SK-N-SH treated with all-trans-retinoic acid at 6 μM for 48 hours (cell line): ENCODE measurements at regions not wholly inside any gene's neighbourhood (a gene's known extent, or its start where the extent isn't known, plus 50 kb on each side); places are given as distances from the start of the nearest gene placed in this dataset.

Experiments used
- ATAC-seq: fragments of 200-7000 bp; cut with Tn5 transposase; 3 replicates; pipeline ENCODE4 v1.9.1; 2020; ENCODE audit warnings: mild to moderate bottlenecking, moderate library complexity
- ARNTL ChIP-seq: fragments of 450-650 bp; formaldehyde crosslinking; IDR thresholded peaks from 2 replicates; pipeline ENCODE4 v1.5.0; 2020; ENCODE audit warnings: low read depth, mild to moderate bottlenecking, moderate library complexity, borderline replicate concordance
- BACH2 ChIP-seq: fragments of 250-450 bp; sonication (Bioruptor Pico); IDR thresholded peaks from 2 replicates; pipeline ENCODE4 v1.9.0; 2021; ENCODE audit warnings: mild to moderate bottlenecking, borderline replicate concordance
- CREB5 ChIP-seq: fragments of 250-450 bp; sonication (Bioruptor Pico); IDR thresholded peaks from 2 replicates; pipeline ENCODE4 v1.5.1; 2020; ENCODE audit warnings: low read depth, mild to moderate bottlenecking, moderate library complexity
- CSDC2 ChIP-seq: fragments of 250-450 bp; sonication (Bioruptor Pico); IDR thresholded peaks from 2 replicates; pipeline ENCODE4 v1.5.0; 2020; ENCODE audit warnings: mild to moderate bottlenecking, moderate library complexity
- CSRNP3 ChIP-seq: fragments of 250-450 bp; sonication (Bioruptor Pico); IDR thresholded peaks from 2 replicates; pipeline ENCODE4 v1.5.1; 2021; ENCODE audit warnings: mild to moderate bottlenecking, moderate library complexity
- ESRRG ChIP-seq: fragments of 250-450 bp; sonication (Bioruptor Pico); IDR thresholded peaks from 2 replicates; pipeline ENCODE4 v1.6.1; 2021; ENCODE audit warnings: mild to moderate bottlenecking
- GLIS3 ChIP-seq: fragments of 250-450 bp; sonication (Bioruptor Pico); IDR thresholded peaks from 2 replicates; pipeline ENCODE4 v1.5.0; 2020; ENCODE audit warnings: mild to moderate bottlenecking, moderate library complexity
- ISL1 ChIP-seq: fragments of 250-450 bp; sonication (Bioruptor Pico); IDR thresholded peaks from 2 replicates; pipeline ENCODE4 v2.1.2; 2022; ENCODE audit warnings: mild to moderate bottlenecking, moderate library complexity
- OSR1 ChIP-seq: fragments of 250-450 bp; sonication (Bioruptor Pico); IDR thresholded peaks from 2 replicates; pipeline ENCODE4 v1.8.0; 2022; ENCODE audit warnings: moderate library complexity, mild to moderate bottlenecking, inconsistent platforms
- POU6F1 ChIP-seq: fragments of 250-450 bp; sonication (Bioruptor Pico); IDR thresholded peaks from 2 replicates; pipeline ENCODE4 v1.8.0; 2021; ENCODE audit warnings: low read depth, mild to moderate bottlenecking, moderate library complexity, borderline replicate concordance
- PPARA ChIP-seq: fragments of 250-450 bp; sonication (Bioruptor Pico); IDR thresholded peaks from 2 replicates; pipeline ENCODE4 v1.5.0; 2020; ENCODE audit warnings: mild to moderate bottlenecking, borderline replicate concordance
- RARB ChIP-seq: fragments of 250-450 bp; sonication (Bioruptor Pico); IDR thresholded peaks from 2 replicates; pipeline ENCODE4 v1.8.0; 2021; ENCODE audit warnings: mild to moderate bottlenecking, moderate library complexity
- SNAI2 ChIP-seq: fragments of 250-450 bp; sonication (Bioruptor Pico); IDR thresholded peaks from 2 replicates; pipeline ENCODE4 v1.5.0; 2020; ENCODE audit warnings: mild to moderate bottlenecking, moderate library complexity
- TCF4 ChIP-seq: fragments of 250-450 bp; sonication (Bioruptor Pico); IDR thresholded peaks from 2 replicates; pipeline ENCODE4 v1.8.0; 2021; ENCODE audit warnings: mild to moderate bottlenecking, moderate library complexity, borderline replicate concordance
- TOX ChIP-seq: fragments of 250-450 bp; sonication (Bioruptor Pico); IDR thresholded peaks from 2 replicates; pipeline ENCODE4 v1.8.0; 2021; ENCODE audit warnings: mild to moderate bottlenecking, moderate library complexity, borderline replicate concordance
- ZC3H10 ChIP-seq: fragments of 250-450 bp; sonication (Bioruptor Pico); IDR thresholded peaks from 2 replicates; pipeline ENCODE4 v1.5.1; 2021; ENCODE audit warnings: mild to moderate bottlenecking, moderate library complexity
- ZFP3 ChIP-seq: fragments of 250-450 bp; sonication (Bioruptor Pico); IDR thresholded peaks from 2 replicates; pipeline ENCODE4 v1.5.0; 2020; ENCODE audit warnings: mild to moderate bottlenecking, moderate library complexity
- ZFP30 ChIP-seq: fragments of 450-650 bp; formaldehyde crosslinking; IDR thresholded peaks from 2 replicates; pipeline ENCODE4 v1.5.0; 2022; ENCODE audit warnings: mild to moderate bottlenecking, moderate library complexity
- ZNF565 ChIP-seq: fragments of 450-650 bp; formaldehyde crosslinking; conservative IDR thresholded peaks from 2 replicates; pipeline ENCODE4 v1.5.0; 2020; ENCODE audit warnings: low read depth, mild to moderate bottlenecking, moderate library complexity
- ZNF70 ChIP-seq: fragments of 450-650 bp; formaldehyde crosslinking; IDR thresholded peaks from 2 replicates; pipeline ENCODE4 v1.5.0; 2020; ENCODE audit warnings: mild to moderate bottlenecking, moderate library complexity
- ZNF8 ChIP-seq: fragments of 450-650 bp; formaldehyde crosslinking; IDR thresholded peaks from 2 replicates; pipeline ENCODE4 v1.5.0; 2020; ENCODE audit warnings: mild to moderate bottlenecking, moderate library complexity

- TF ChIP-seq SNAI2 (CRISPR knock-in tag) (no peak), ZFP30 (CRISPR knock-in tag) (no peak)
Observed at GRCh38 chr11:120001178-120002090, 136.5 kb downstream of the TRIM29 start (continued).

- TF ChIP-seq POU6F1 (CRISPR knock-in tag) = no peak
- no peak for TF ChIP-seq ESRRG
- no peak for TF ChIP-seq ARNTL (CRISPR knock-in tag)
- TF ChIP-seq PPARA (CRISPR knock-in tag) = no peak
- TF ChIP-seq CSDC2 (CRISPR knock-in tag) = no peak
- no peak for TF ChIP-seq SNAI2 (CRISPR knock-in tag)
- no peak for TF ChIP-seq TOX
- TF ChIP-seq OSR1 (CRISPR knock-in tag) = no peak
- no peak for TF ChIP-seq GLIS3
- no peak for TF ChIP-seq TCF4
- TF ChIP-seq BACH2 (CRISPR knock-in tag) = no peak
- ATAC-seq = no peak
Observed at GRCh38 chr11:119999220-119999619, 138.7 kb downstream of the TRIM29 start.

- TF ChIP-seq ZFP30 (CRISPR knock-in tag) = no peak
- TF ChIP-seq ZC3H10 (CRISPR knock-in tag) = no peak
- TF ChIP-seq CREB5 (CRISPR knock-in tag) = no peak
- TF ChIP-seq ZNF8 (CRISPR knock-in tag) = no peak
- no peak for TF ChIP-seq POU6F1 (CRISPR knock-in tag)
- TF ChIP-seq TOX = no peak
- TF ChIP-seq OSR1 (CRISPR knock-in tag) = no peak
- no peak for TF ChIP-seq PPARA (CRISPR knock-in tag)
- no peak for TF ChIP-seq CSRNP3 (CRISPR knock-in tag)
- TF ChIP-seq RARB (CRISPR knock-in tag) = no peak
- TF ChIP-seq ZNF70 (CRISPR knock-in tag) = no peak
- no peak for TF ChIP-seq ZNF565 (CRISPR knock-in tag)
- no peak for ATAC-seq
Observed at GRCh38 chr11:119996556-119996955, 141.4 kb downstream of the TRIM29 start.

- no peak for ATAC-seq
- no peak for TF ChIP-seq ISL1 (CRISPR knock-in tag)
- no peak for TF ChIP-seq ZFP30 (CRISPR knock-in tag)
- TF ChIP-seq RARB (CRISPR knock-in tag) = no peak
- no peak for TF ChIP-seq ARNTL (CRISPR knock-in tag)
- no peak for TF ChIP-seq PPARA (CRISPR knock-in tag)
- no peak for TF ChIP-seq ZNF70 (CRISPR knock-in tag)
- TF ChIP-seq BACH2 (CRISPR knock-in tag) = no peak
- no peak for TF ChIP-seq ZNF565 (CRISPR knock-in tag)
- no peak for TF ChIP-seq CSDC2 (CRISPR knock-in tag)
- TF ChIP-seq TCF4 = no peak
- TF ChIP-seq POU6F1 (CRISPR knock-in tag) = no peak
- TF ChIP-seq ESRRG = no peak
- TF ChIP-seq TOX = no peak
- TF ChIP-seq SNAI2 (CRISPR knock-in tag) = no peak
- no peak for TF ChIP-seq ZFP3 (CRISPR knock-in tag)
- no peak for TF ChIP-seq ZNF8 (CRISPR knock-in tag)
- no peak for TF ChIP-seq CSRNP3 (CRISPR knock-in tag)
Observed at GRCh38 chr11:119995730-119996491, 142.0 kb downstream of the TRIM29 start.
